Head of caudate nucleus (tissue), 42 donors: ENCODE measurements at regions not wholly inside any gene's neighbourhood (a gene's known extent, or its start where the extent isn't known, plus 50 kb on each side); places are given as distances from the start of the nearest gene placed in this dataset.
"Not testable (repeated sequence)": the region's sequence is repeated elsewhere in the genome, so short reads cannot be mapped to it uniquely, and the experiment has no call there.

Experiments
- DNase-seq, 42 donors: peaks; one replicate each; pipeline versions ENCODE4 v3.0.0 to v3.0.0-alpha.2; 2020 to 2021; ENCODE audit warnings: mixed read lengths in 7 of 42
- intact Hi-C: fragments of 100-400 bp; cut with DNase I; formaldehyde crosslinking; loops from one replicate; pipeline ENCODE4 v1.15.0; 2022

- intact Hi-C loops = no loop called here
- DNase-seq = no peak
These were observed 133.2 kb downstream of the MRPL57 start for GRCh38 chr13:21309542-21310172.

- no peak for DNase-seq
- intact Hi-C loops = no loop called here
These were observed 133.8 kb downstream of the MRPL57 start for GRCh38 chr13:21310220-21310619.

GRCh38 chr13:21314976-21315375 is 138.5 kb downstream of the MRPL57 start:
- intact Hi-C loops, DNase-seq: not testable (repeated sequence)

GRCh38 chr13:21316376-21316775 is 139.9 kb downstream of the MRPL57 start:
- intact Hi-C loops = no loop called here
- DNase-seq = no peak

- DNase-seq = peak in 19 of 42 donors; percentile 24 to 68 (median 41)
These were observed 140.1 kb downstream of the ZDHHC20 start for GRCh38 chr13:21318891-21319532.

GRCh38 chr13:21319869-21320641 is 139.0 kb downstream of the ZDHHC20 start:
- intact Hi-C loops = no loop called here
- DNase-seq = no peak

More at GRCh38 chr13:21318891-21319532, 140.1 kb downstream of the ZDHHC20 start:
- intact Hi-C loops = no loop called here

GRCh38 chr13:21320642-21321034 is 138.5 kb downstream of the ZDHHC20 start:
- no peak for DNase-seq
- intact Hi-C loops = no loop called here

GRCh38 chr13:21321269-21321668 is 137.8 kb downstream of the ZDHHC20 start:
- DNase-seq = no peak
- intact Hi-C loops = no loop called here

GRCh38 chr13:21322327-21322965 is 136.7 kb downstream of the ZDHHC20 start:
- peak in 2 of 42 donors; percentile 14 to 26 for DNase-seq
- intact Hi-C loops = no loop called here
